GM12875 (cell line): ENCODE measurements at regions not wholly inside any gene's neighbourhood (a gene's known extent, or its start where the extent isn't known, plus 50 kb on each side); places are given as distances from the start of the nearest gene placed in this dataset.
A peak's percentile ranks its signal among the peaks of the same experiment; 100 is the strongest.
"Not testable (repeated sequence)": the region's sequence is repeated elsewhere in the genome, so short reads cannot be mapped to it uniquely, and the experiment has no call there.

Experiments used
- H3K4me3 ChIP-seq: one replicate; pipeline ENCODE4 v1.5.1; 2011; ENCODE audit warnings: low read depth, low read length, control low read depth
- TF ChIP-seq, protein P1 (sequence below): IDR thresholded peaks from 2 replicates; pipeline ENCODE4 v1.5.1; 2011; ENCODE audit warnings: low read depth, mild to moderate bottlenecking, control low read depth, inconsistent platforms, low read length, moderate library complexity, borderline replicate concordance; ENCODE audit not compliant: insufficient read depth

DNA sequence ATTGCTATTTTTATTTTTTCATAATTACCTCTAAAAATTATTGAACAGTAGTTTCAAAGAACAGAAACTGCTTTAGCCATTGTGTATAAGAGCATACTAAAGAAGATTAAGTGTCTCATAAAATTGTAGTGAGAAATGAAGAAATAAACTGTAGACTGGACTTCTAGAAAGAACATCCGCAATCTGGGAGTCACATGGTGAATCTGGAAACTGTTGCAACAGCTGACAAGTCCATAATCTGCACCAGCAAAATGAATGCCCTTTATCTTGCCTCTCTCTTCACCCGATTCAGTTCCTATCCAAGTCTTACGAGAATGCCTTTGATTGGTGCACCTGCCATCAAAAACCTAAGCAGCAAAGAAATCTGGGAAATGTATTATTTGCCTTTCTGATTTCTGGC is 312.9 kb downstream of the NAF1 start:
- H3K4me3 ChIP-seq = no peak overlapping the region
- TF ChIP-seq, protein P1, sequence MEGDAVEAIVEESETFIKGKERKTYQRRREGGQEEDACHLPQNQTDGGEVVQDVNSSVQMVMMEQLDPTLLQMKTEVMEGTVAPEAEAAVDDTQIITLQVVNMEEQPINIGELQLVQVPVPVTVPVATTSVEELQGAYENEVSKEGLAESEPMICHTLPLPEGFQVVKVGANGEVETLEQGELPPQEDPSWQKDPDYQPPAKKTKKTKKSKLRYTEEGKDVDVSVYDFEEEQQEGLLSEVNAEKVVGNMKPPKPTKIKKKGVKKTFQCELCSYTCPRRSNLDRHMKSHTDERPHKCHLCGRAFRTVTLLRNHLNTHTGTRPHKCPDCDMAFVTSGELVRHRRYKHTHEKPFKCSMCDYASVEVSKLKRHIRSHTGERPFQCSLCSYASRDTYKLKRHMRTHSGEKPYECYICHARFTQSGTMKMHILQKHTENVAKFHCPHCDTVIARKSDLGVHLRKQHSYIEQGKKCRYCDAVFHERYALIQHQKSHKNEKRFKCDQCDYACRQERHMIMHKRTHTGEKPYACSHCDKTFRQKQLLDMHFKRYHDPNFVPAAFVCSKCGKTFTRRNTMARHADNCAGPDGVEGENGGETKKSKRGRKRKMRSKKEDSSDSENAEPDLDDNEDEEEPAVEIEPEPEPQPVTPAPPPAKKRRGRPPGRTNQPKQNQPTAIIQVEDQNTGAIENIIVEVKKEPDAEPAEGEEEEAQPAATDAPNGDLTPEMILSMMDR = no peak

DNA sequence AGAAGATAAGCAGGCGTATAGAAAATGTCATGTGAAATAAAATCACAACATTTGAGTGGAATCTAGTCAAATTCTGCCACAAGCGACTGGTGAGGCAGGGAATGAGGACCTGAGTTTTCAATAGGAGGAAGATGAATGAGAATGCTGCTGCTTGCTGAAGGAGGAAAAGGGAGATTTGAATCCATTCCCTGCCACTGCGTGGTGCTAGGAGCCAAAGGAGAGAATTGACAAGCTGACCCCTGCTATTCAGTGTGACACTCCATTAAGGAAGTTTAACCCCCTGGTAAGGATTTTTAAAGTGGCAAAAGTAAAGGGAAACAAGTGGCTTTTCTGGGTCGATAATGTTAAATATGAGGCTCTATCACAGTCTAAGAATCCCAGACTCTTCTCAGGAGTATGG is 314.0 kb downstream of the NAF1 start:
- TF ChIP-seq, protein P1 = no peak
- H3K4me3 ChIP-seq = no peak overlapping the region

DNA sequence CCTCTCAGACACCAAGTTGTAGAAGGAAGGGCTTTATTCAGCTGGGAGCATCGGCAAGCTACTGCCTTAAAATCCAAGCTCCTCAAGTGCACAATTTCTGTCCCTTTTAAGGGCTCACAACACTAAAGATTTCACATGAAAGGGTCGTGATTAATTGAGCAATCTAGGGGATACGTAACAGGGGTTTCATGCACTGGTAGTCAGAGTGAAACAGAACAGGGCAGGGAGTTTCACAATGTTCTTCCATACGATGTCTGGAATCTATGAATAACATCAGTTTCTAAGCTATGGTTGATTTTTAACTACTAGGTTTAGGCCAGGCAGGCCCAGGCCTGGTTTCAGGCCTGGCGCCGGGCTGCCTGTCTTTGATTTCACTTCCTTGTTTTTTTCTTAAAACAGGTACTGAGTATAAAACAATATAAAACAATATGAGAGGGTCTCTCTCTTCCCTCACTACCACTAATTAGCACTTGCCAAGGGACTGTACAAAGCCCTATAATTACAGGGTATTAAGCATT is 315.4 kb downstream of the NAF1 start:
- not testable (repeated sequence) for H3K4me3 ChIP-seq

DNA sequence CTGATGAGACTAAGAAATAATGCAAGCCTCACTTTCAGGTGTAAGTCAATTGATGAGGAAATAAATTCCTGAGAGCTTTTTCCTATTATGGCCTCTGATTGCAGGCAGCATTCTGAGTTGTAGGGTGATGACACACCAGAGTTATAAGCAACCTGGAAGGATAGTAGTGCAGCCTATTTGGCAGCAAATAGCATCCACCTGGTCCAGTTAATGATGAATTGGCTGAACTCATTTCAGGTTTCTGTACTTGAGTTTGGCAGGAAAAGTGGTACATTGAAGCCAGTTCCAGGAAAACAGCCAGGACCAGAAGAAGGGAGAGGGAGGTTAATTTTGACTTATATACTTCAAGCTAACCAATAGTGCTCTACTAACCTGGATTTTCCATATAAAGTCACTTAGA is 316.8 kb downstream of the NAF1 start:
- TF ChIP-seq, protein P1 = no peak
- H3K4me3 ChIP-seq = no peak overlapping the region

DNA sequence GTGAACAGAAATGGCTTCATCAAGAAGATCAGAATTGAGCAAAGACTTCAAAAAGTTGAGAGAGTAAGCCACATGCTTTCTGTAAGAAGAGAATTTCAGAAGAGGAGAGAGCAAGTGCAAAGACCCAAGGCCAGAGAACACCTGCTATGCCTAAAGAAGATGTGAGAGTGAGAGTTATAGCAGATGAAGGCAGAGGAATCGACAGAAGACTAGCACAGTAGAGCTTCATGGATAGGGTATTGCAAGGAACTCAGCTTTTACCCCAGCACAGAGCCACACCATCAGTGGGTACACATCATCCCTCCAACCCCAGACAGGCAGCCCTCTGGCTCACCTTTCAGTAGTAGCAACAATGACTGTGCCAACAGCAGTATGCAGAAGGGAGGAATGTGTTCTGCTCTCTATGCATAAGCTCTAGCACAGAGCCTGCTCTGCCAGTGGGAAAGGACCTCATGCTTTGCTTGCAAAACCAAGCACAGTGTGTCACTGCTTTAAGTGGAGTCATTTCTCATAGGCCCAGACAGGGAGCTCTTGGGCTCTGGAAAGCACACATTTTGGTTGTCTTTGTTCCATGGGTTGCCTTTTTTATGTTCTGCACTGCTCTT is 318.6 kb downstream of the NAF1 start:
- H3K4me3 ChIP-seq = no peak overlapping the region

DNA sequence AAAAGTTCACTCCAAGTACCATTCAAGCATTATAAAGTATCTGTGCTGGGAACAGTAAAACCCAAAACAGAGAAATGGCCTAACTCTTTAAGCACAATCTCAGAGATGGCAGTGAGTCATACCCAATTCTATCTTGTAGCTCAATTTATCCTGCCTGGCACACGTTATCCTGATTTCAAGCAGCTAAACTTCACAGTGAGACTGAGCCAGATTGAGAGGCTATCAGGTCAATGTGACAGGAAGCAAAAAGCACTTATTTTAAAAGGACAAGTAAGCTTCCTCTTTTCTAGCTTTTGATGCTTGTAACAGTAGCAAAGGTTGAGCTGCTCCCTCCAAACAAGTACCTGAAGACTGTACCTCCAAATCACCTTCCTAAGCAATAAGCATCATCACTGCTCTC is 324.9 kb downstream of the NAF1 start:
- no peak overlapping the region for H3K4me3 ChIP-seq
- TF ChIP-seq, protein P1 = no peak

More for the DNA sequence above, 318.6 kb downstream of the NAF1 start:
- TF ChIP-seq, protein P1 = no peak

DNA sequence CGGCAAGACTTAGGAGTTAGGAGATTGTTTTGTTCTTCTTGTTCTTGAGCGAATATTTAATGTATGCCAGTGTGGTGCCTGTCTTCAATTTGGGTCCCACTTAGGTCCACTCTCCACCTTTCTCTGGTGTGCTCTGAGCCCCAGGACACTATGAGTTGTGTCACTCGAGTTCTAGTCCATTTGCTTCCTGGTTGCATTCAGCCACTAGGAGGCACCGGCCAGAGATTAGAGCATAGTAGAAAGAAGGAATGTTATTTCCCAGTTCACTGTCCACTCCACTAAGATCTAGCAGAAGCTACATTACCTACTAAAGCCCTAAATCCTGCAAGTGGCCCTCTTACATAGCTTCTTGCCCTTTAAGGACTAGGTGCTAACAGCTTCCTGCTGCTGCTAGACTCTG is 326.9 kb downstream of the NAF1 start:
- no peak overlapping the region for H3K4me3 ChIP-seq
- TF ChIP-seq, protein P1 = peak; percentile 50; the same call in 1 of the 2 replicates
